GM18951 (cell line): ENCODE measurements at regions not wholly inside any gene's neighbourhood (a gene's known extent, or its start where the extent isn't known, plus 50 kb on each side); places are given as distances from the start of the nearest gene placed in this dataset.

Experiments
- POLR2A ChIP-seq: IDR thresholded peaks from 4 replicates; pipeline ENCODE4 v1.6.1; 2011; ENCODE audit warnings: mild to moderate bottlenecking; ENCODE audit not compliant: insufficient read length, insufficient read depth; ENCODE audit errors: extremely low read depth
- in situ Hi-C: fragments of 300-500 bp; cut with MboI; formaldehyde crosslinking; loops from one replicate; pipeline ENCODE4 v1.12.0; 2022; ENCODE audit warnings: low sequenced_read_pairs, mixed read lengths, inconsistent platforms; ENCODE audit not compliant: unreplicated experiment

DNA sequence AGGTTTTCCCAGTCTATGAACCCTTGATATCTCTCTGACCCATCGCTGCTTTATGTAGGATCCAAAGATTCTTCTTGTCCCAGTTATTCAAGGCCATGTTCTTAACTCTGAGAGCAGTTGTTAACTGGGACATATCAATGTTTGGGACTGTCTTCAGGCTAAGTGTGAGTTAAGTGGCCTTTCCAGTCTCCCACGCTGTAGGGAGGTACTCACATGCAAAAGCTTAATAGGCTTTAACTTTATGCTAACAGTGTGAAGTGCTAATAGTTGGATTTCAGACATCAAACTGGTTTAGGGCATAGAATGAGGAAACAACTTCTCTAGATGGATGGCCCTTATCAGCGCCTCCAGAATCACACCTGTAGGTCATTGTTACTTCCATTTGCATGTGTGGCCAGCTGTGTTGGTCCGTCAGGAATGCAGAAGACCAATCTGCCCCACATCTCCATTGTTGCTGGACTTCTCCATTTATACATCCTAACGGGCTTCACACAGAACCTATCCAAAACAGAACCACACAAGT lies 104.7 kb upstream of the MBNL2 start:
- in situ Hi-C loops, result loop anchor here (10.0 kb wide), 1 partner anchor 247 kb away; no protein-coding TSS in a partner anchor
- no peak for TF ChIP-seq POLR2A

DNA sequence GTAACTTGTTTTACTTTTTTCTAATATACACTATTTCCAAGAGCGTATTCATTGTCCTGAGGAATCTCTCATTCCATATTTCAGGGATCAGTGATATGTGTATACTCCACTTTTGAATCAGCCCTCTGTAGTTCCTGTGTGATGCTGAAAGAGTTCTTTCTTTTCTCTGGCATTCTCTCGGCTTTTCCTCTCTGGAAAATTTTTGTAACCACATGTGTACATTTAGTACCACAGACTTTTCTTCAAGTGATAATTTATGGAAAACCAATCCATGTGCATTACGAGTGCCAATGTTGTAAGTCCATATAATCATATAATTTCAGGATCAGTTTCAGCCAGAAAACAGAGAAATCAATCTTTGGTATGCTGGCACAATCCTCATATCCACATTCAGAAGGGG lies 102.2 kb upstream of the MBNL2 start:
- no peak for TF ChIP-seq POLR2A
- in situ Hi-C loops, result loop anchor here (5.0 to 10.0 kb wide), 2 partner anchors 212 to 245 kb away; no protein-coding TSS in a partner anchor

DNA sequence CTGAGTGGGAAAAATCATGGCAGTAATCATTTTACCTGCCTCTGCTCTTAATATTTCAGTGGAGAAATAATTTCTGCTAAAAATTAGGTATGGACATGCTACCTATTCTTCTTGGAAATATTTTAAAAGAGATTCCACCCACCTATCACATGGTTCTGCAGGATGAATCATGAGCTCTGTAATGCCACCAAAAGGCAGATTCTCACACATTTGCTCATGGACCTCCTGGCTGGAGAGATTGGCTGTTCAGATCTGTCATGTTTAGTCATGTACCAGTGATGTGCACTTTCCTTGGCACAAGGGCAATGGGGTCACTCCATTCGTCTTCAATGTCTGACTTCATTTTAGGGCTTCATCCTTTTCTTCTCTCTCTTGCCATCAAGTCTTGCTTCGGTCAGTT lies 101.8 kb upstream of the MBNL2 start:
- no peak for TF ChIP-seq POLR2A
- in situ Hi-C loops, result loop anchor here (5.0 kb wide), 1 partner anchor 212 kb away; no protein-coding TSS in a partner anchor

DNA sequence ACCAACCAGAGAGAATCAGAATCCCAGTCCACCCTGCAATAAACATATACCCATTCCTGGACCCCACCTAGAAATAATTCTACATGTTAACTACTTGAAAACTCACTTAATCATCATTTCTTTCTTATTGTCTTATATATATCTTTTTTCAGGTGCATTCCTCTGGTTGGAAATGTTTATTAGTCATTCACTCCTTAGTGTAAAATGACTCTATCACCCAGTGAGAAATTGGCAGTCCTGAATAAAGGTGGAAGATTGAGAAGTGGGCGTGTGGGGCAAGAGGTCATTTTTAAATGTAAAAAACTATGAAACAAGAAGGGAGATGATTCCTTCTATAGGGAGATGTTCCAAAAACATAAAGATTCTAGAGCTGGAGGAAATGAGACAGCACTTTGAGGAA lies 101.2 kb upstream of the MBNL2 start:
- no peak for TF ChIP-seq POLR2A
- in situ Hi-C loops, result loop anchor here (5.0 kb wide), 1 partner anchor 211 kb away; no protein-coding TSS in a partner anchor

DNA sequence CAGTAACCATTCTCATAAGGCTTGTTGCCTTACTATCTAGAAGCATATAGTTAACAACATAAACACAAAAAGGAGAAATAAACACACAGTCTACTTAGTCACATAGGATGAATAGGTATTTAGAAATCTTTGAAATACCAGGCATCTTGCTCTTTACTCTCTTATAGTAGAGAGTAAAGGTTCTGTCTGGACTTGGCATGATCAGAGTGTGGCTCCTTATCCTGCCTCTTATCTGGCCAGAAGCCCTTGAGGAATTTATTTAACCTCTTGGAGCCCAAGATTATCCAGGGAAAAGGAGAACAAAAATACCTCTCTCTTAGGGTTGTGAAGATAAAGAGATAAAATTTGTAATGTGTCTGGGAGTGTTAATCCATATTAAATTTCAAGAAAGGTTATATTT lies 100.2 kb upstream of the MBNL2 start:
- TF ChIP-seq POLR2A, result no peak
- in situ Hi-C loops, result loop anchor here (5.0 kb wide), 1 partner anchor 210 kb away; no protein-coding TSS in a partner anchor

DNA sequence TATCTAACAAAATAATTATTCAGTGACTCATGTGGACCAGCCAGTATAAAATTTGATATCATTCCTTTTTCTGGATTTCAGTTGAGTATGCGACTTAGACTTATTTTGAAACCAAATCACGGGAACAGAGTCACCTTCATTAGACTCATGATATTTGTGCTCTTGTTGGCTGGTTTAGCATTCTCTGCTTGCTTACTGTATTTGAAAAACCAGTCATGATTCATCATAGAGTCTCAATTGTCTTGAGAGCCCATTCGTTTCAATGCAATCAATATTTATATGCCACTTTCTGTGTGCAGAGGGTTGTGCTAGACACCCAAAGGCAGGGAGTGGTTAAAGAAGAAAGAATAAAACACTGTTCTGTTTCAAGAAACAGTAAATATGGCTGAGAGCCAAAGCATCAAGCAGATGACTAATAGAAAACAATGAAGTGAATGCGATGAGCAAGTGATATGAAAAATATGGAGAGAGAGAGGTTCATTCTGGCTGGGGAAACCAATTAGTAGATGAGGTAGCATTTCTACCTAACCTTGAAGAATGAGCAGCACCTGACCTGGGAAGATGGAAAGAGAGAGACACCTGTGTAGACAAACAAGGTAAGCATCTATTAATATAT lies 99.6 kb upstream of the MBNL2 start:
- TF ChIP-seq POLR2A, result no peak
- in situ Hi-C loops, result loop anchor here (5.0 kb wide), 1 partner anchor 210 kb away; no protein-coding TSS in a partner anchor

DNA sequence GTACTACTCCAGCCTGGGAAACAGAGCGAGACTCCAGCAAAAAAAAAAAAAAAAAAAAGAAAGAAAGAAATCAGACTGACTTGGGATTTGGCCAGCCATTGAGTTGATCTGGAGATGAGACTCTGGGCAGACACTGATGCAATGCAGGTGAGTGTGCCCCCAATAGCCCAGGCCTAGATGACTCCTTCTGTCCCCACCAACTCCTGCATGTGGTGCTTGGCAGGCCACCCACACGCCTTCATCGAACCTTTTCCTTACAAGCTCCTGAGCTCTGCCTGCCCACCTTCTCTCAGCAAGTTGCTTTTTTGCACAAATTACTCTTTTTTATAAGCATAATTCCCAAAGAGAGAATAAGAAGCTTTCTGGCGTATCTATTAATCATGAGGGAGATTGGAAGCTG lies 97.9 kb upstream of the MBNL2 start:
- no peak for TF ChIP-seq POLR2A
- in situ Hi-C loops, result loop anchor here (5.0 kb wide), 1 partner anchor 208 kb away; no protein-coding TSS in a partner anchor

DNA sequence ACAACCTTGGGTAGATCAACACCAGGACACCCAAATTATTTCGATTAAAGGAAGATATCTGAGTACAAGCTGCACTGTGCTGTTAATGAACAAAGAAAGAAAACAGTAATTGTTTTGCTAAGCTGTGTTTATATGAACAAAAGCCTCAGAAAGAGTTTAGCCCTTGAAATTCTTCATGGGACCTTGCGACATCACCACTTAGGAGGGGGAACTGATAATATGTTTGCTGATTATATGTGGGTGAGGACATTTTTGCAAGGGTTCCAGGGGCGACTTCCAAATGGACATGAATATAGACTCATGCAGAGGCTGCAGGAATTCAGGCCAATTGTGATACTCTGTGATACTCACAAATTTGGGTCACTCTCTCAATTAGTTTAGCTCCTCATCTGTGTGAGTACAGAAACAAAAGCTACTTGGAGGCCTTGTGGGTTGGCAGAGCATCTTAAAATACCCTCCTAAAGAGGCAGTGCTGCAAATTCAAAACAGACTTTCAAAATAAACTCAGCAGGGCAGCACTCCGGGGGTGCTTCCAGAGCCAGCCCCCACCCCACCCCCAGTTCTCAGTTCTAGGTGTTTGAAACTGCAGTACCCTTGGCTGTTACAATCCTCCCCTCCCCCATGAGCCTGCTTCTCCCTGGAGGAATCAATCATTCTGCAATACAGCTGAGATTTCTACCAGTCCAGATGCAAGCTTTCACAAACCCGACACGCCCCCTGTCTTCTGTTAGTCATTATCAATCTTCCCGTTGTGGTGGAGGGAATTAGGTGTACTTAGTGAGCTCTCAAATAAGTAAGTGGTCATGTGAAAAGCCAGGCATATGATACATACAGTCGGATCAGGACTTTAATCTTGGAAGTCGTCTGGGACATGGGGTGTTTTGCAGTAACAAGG lies 97.0 kb upstream of the MBNL2 start:
- in situ Hi-C loops, result loop anchor here (5.0 kb wide), 1 partner anchor 207 kb away; no protein-coding TSS in a partner anchor
- no peak for TF ChIP-seq POLR2A

DNA sequence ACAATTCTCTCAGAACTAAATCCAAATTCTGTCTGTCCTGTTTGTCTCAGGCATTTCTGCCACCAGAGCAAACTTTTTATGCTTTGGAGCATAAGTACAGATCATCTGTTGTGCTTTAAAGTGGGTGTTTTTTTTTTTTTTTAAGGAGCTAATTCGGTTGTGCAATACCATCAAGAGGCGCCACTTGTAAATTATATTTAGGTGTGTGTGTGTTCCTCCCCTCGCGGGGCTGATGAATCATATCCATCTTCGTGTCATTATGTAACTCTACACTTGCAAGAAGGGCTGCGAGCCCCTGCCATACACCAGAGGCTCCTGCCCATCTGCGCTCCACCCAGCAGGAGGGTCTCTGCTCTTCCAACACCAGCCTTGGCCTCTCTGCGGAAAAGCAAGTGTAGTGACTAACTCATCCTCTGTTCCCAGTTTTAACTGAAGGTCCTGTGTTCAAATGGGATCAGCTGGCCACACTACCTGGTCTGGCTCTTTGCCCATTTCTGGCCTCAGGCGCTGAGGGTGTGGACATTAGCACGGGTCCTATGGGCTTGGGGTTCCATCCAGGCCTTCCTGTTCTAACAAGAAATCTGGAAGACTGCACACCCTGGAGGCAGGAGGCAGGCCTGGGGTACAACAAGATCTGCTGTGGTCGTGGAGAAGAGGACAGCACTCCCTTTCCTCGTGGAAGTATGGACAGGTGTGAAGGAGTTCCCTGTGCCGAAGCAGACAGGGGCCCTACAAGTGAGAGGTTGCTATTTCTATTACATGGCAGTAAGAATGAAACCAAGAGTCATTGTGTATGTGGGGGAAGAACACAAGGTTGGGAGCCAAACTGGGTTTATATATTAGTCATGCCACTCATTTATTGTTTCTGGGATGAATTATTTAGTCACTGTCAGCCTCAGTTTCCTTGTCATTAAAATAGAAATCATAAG lies 96.1 kb upstream of the MBNL2 start:
- TF ChIP-seq POLR2A, result no peak
- in situ Hi-C loops, result no loop called here

DNA sequence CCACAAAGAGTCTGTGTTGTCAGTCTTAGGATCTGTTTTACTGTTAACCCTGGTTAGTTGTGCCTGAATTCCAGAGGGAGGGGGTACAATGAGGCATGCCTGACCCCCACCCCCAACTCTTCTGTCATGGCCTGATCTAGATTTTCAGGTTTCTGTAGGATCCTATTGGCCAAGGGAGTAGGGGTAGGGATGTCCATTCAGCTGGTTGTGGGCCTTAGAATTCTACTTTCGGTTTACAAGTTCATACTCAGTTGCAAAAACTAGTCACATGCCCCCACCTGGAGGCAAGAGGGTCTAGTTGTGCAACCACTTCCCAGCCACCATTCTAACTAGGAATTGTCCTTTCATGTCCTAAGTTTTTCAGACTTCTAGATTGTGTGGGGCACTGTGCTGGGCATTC lies 94.3 kb upstream of the MBNL2 start:
- in situ Hi-C loops, result no loop called here
- no peak for TF ChIP-seq POLR2A

DNA sequence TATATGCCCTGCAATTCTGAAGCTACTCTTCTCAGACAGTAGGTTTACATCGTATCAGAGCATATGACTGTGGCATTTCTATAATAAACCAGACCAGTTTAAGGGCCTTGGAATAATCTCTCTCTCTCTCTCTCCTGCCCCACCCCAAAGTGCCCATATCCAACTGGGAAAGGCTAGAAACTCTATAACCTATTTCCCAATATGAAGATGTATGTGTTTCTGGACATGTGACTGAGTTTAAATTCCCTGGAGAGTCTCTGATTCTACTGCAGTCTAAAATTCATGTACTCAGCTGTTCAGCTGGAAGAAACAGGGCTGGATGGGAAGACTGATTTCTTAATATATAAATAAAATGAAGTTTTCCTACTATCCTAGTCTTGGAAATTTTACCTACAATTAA lies 91.9 kb upstream of the MBNL2 start:
- in situ Hi-C loops, result no loop called here
- TF ChIP-seq POLR2A, result no peak

DNA sequence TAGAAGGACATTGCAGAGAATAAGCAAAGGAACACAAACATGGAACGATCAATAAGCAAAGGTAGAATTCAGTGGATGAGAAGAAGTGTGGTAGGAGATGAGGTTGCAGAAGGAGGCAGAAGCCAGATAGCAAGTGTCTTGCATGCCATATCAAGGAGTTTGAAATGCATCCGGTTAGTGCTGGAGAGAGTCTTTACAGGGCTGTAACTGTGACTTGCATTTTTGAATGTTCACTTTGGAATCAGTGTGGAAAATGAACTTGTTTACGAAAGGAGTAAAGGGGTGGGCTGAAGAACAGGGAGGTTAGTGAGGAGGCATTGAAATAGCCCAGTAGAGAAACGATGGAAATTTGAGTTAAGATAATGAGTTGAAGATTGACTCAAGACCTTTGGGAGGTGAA lies 90.7 kb upstream of the MBNL2 start:
- no peak for TF ChIP-seq POLR2A

More for the DNA sequence above, 90.7 kb upstream of the MBNL2 start:
- in situ Hi-C loops, result no loop called here
